WTC11 (cell line): ENCODE measurements at regions not wholly inside any gene's neighbourhood (a gene's known extent, or its start where the extent isn't known, plus 50 kb on each side); places are given as distances from the start of the nearest gene placed in this dataset.

Source experiments
- ATAC-seq: fragments of 200-7000 bp; cut with Tn5 transposase; 2 replicates; pipeline ENCODE4 v1.10.0; 2021; ENCODE audit warnings: mild to moderate bottlenecking, moderate library complexity
- CTCF ChIA-PET: fragments of 300-600 bp; sonication (Branson Sonifier 250); formaldehyde crosslinking; loops from one replicate; lab custom pipeline; 2021; ENCODE audit warnings: antibody characterized with exemption; lab: Charles Lee
- POLR2A ChIA-PET: fragments of 350-600 bp; sonication (Branson Sonifier 250); formaldehyde crosslinking; loops from one replicate; lab custom pipeline; 2021; ENCODE audit warnings: antibody characterized with exemption; lab: Charles Lee
- DNase-seq: peaks from one replicate; pipeline ENCODE4 v3.0.0; 2021; ENCODE audit warnings: low spot score
- H3K27ac Mint-ChIP-seq: 2 replicates; pipeline ENCODE4 v1.8.0; 2021; ENCODE audit warnings: mixed read lengths
- H3K27me3 Mint-ChIP-seq: 2 replicates; pipeline ENCODE4 v1.8.0; 2021; ENCODE audit warnings: low read depth, mild to moderate bottlenecking, moderate library complexity, mixed read lengths
- H3K36me3 Mint-ChIP-seq: 2 replicates; pipeline ENCODE4 v1.8.0; 2021; ENCODE audit warnings: mixed read lengths
- H3K4me1 Mint-ChIP-seq: 2 replicates; pipeline ENCODE4 v1.8.0; 2022; ENCODE audit warnings: mixed read lengths
- H3K4me3 Mint-ChIP-seq: 2 replicates; pipeline ENCODE4 v1.8.0; 2021; ENCODE audit warnings: mild to moderate bottlenecking, moderate library complexity, mixed read lengths
- H3K9me3 Mint-ChIP-seq: 2 replicates; pipeline ENCODE4 v1.8.0; 2021; ENCODE audit warnings: mixed read lengths
- CTCF ChIP-seq: fragments of 200-600 bp; IDR thresholded peaks from 2 replicates; pipeline ENCODE4 v1.8.0; 2022; ENCODE audit warnings: antibody characterized with exemption
- ELF4 ChIP-seq: sonication (generic); formaldehyde crosslinking; IDR thresholded peaks from 2 replicates; pipeline ENCODE4 v1.8.1; 2022; ENCODE audit warnings: low read depth, mild to moderate bottlenecking, moderate library complexity, missing genetic modification reagents
- EMX1 ChIP-seq: fragments of 250-450 bp; sonication (Bioruptor Pico); IDR thresholded peaks from 2 replicates; pipeline ENCODE4 v1.8.0; 2021; ENCODE audit warnings: mild to moderate bottlenecking
- KAT7 ChIP-seq: sonication (generic); formaldehyde crosslinking; IDR thresholded peaks from 2 replicates; pipeline ENCODE4 v1.8.1; 2023; ENCODE audit warnings: missing genetic modification reagents, mild to moderate bottlenecking, borderline replicate concordance
- MXD4 ChIP-seq: fragments of 250-450 bp; sonication (Bioruptor Pico); IDR thresholded peaks from 2 replicates; pipeline ENCODE4 v1.8.0; 2021; ENCODE audit warnings: mild to moderate bottlenecking, moderate library complexity, borderline replicate concordance
- NFYB ChIP-seq: sonication (generic); formaldehyde crosslinking; conservative IDR thresholded peaks from 2 replicates; pipeline ENCODE4 v1.8.0; 2022; ENCODE audit warnings: low read depth, missing genetic modification reagents
- NR1H2 ChIP-seq: sonication (generic); formaldehyde crosslinking; IDR thresholded peaks from 2 replicates; pipeline ENCODE4 v1.9.0; 2021; ENCODE audit warnings: mild to moderate bottlenecking, moderate library complexity, missing genetic modification reagents
- NR2C2 ChIP-seq: sonication (generic); formaldehyde crosslinking; IDR thresholded peaks from 2 replicates; pipeline ENCODE4 v1.8.0; 2022; ENCODE audit warnings: mild to moderate bottlenecking, missing genetic modification reagents
- PRRX2 ChIP-seq: fragments of 250-450 bp; sonication (Bioruptor Pico); IDR thresholded peaks from 2 replicates; pipeline ENCODE4 v1.8.0; 2021; ENCODE audit warnings: mild to moderate bottlenecking
- RELA ChIP-seq: sonication (generic); formaldehyde crosslinking; IDR thresholded peaks from 2 replicates; pipeline ENCODE4 v1.8.1; 2022; ENCODE audit warnings: missing genetic modification reagents, mild to moderate bottlenecking, borderline replicate concordance
- RORB ChIP-seq: fragments of 250-450 bp; sonication (Bioruptor Pico); IDR thresholded peaks from 2 replicates; pipeline ENCODE4 v1.9.0; 2021; ENCODE audit warnings: mild to moderate bottlenecking
- TEAD4 ChIP-seq: sonication (generic); formaldehyde crosslinking; IDR thresholded peaks from 2 replicates; pipeline ENCODE4 v1.8.0; 2022; ENCODE audit warnings: mild to moderate bottlenecking, missing genetic modification reagents
- ZMAT4 ChIP-seq: fragments of 250-450 bp; sonication (Bioruptor Pico); IDR thresholded peaks from 2 replicates; pipeline ENCODE4 v1.9.0; 2021; ENCODE audit warnings: mild to moderate bottlenecking
- ZNF396 ChIP-seq: fragments of 250-450 bp; sonication (Bioruptor Pico); IDR thresholded peaks from 2 replicates; pipeline ENCODE4 v1.8.0; 2021; ENCODE audit warnings: mild to moderate bottlenecking, moderate library complexity, borderline replicate concordance
- TF ChIP-seq, protein P1 (sequence below): sonication (generic); formaldehyde crosslinking; IDR thresholded peaks from 2 replicates; pipeline ENCODE4 v1.8.1; 2023; ENCODE audit warnings: mild to moderate bottlenecking, moderate library complexity, missing genetic modification reagents
- TF ChIP-seq, protein P2 (sequence below): sonication (generic); formaldehyde crosslinking; IDR thresholded peaks from 2 replicates; pipeline ENCODE4 v1.8.1; 2023; ENCODE audit warnings: mild to moderate bottlenecking, missing genetic modification reagents, borderline replicate concordance
- TF ChIP-seq, protein P3 (sequence below): sonication (generic); formaldehyde crosslinking; IDR thresholded peaks from 2 replicates; pipeline ENCODE4 v1.8.0; 2022; ENCODE audit warnings: mild to moderate bottlenecking, missing genetic modification reagents
- TF ChIP-seq, protein P4 (sequence below): sonication (generic); formaldehyde crosslinking; IDR thresholded peaks from 2 replicates; pipeline ENCODE4 v1.8.0; 2023; ENCODE audit warnings: mild to moderate bottlenecking, missing genetic modification reagents

DNA sequence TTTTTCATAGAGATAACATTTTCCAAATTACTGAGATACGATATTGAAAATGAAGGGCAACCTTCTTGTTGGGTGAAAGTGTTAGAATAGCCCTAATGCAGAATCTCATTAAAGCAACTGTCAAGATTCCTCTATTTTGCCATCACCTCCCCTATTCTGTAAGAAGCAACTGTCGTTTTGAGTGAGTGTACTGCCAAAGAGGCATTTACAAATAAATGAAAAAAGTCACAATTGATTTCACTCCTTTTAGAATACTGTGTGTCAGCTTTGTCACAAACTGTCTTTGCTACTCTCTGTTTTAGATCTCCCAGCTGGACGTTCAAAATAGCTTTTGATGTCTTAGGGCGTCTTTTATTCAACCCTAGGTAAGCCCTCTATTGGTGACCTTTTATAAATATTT, 322.8 kb upstream of the NAALADL2 start:
- TF ChIP-seq NR2C2 (CRISPR knock-in tag), result no peak
- no peak for TF ChIP-seq NR1H2 (CRISPR knock-in tag)
- TF ChIP-seq, protein P1, sequence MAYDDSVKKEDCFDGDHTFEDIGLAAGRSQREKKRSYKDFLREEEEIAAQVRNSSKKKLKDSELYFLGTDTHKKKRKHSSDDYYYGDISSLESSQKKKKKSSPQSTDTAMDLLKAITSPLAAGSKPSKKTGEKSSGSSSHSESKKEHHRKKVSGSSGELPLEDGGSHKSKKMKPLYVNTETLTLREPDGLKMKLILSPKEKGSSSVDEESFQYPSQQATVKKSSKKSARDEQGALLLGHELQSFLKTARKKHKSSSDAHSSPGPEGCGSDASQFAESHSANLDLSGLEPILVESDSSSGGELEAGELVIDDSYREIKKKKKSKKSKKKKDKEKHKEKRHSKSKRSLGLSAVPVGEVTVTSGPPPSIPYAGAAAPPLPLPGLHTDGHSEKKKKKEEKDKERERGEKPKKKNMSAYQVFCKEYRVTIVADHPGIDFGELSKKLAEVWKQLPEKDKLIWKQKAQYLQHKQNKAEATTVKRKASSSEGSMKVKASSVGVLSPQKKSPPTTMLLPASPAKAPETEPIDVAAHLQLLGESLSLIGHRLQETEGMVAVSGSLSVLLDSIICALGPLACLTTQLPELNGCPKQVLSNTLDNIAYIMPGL (CRISPR knock-in tag), result no peak
- TF ChIP-seq EMX1 (CRISPR knock-in tag), result no peak
- no peak for TF ChIP-seq ZNF396 (CRISPR knock-in tag)
- TF ChIP-seq KAT7, result no peak
- no peak for TF ChIP-seq RORB
- TF ChIP-seq, protein P2, sequence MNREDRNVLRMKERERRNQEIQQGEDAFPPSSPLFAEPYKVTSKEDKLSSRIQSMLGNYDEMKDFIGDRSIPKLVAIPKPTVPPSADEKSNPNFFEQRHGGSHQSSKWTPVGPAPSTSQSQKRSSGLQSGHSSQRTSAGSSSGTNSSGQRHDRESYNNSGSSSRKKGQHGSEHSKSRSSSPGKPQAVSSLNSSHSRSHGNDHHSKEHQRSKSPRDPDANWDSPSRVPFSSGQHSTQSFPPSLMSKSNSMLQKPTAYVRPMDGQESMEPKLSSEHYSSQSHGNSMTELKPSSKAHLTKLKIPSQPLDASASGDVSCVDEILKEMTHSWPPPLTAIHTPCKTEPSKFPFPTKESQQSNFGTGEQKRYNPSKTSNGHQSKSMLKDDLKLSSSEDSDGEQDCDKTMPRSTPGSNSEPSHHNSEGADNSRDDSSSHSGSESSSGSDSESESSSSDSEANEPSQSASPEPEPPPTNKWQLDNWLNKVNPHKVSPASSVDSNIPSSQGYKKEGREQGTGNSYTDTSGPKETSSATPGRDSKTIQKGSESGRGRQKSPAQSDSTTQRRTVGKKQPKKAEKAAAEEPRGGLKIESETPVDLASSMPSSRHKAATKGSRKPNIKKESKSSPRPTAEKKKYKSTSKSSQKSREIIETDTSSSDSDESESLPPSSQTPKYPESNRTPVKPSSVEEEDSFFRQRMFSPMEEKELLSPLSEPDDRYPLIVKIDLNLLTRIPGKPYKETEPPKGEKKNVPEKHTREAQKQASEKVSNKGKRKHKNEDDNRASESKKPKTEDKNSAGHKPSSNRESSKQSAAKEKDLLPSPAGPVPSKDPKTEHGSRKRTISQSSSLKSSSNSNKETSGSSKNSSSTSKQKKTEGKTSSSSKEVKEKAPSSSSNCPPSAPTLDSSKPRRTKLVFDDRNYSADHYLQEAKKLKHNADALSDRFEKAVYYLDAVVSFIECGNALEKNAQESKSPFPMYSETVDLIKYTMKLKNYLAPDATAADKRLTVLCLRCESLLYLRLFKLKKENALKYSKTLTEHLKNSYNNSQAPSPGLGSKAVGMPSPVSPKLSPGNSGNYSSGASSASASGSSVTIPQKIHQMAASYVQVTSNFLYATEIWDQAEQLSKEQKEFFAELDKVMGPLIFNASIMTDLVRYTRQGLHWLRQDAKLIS (CRISPR knock-in tag), result no peak
- TF ChIP-seq, protein P3, sequence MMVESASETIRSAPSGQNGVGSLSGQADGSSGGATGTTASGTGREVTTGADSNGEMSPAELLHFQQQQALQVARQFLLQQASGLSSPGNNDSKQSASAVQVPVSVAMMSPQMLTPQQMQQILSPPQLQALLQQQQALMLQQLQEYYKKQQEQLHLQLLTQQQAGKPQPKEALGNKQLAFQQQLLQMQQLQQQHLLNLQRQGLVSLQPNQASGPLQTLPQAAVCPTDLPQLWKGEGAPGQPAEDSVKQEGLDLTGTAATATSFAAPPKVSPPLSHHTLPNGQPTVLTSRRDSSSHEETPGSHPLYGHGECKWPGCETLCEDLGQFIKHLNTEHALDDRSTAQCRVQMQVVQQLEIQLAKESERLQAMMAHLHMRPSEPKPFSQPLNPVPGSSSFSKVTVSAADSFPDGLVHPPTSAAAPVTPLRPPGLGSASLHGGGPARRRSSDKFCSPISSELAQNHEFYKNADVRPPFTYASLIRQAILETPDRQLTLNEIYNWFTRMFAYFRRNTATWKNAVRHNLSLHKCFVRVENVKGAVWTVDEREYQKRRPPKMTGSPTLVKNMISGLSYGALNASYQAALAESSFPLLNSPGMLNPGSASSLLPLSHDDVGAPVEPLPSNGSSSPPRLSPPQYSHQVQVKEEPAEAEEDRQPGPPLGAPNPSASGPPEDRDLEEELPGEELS, result no peak
- TF ChIP-seq RELA, result no peak
- no peak for TF ChIP-seq ELF4 (CRISPR knock-in tag)
- TF ChIP-seq ZMAT4 (CRISPR knock-in tag), result no peak
- TF ChIP-seq, all 79 proteins: peak for 0
- ATAC-seq, result no peak
- Mint-ChIP-seq H3K36me3 (no peaks in the 10 kb centered on the region), H3K27ac (no peak overlapping the region), H3K4me3 (no peak overlapping the region), H3K27me3 (no peaks in the 10 kb centered on the region), H3K4me1 (peaks cover 75% of the 10 kb centered on the region), H3K9me3 (no peaks in the 10 kb centered on the region)
- POLR2A ChIA-PET, result no interaction called here
- DNase-seq, result no peak
- CTCF ChIA-PET, result no interaction called here

DNA sequence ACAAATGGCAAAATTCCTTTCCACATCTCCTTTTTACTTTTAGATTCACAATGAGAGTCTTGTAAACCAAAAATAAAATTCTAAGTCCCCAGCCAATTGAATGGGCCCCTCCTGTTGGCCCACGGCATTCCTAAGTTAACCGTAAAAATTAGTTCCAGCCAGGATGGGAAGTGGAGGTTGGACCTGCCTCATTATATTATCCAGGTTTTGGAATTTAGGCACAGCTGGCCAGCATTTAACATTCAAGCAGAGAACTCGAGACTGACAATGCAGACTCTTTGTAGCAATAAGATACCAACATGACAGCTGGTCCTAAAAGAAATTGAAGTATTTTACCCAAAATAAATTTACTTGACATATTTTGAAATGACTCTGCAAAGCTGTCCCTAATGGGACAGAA, 321.0 kb upstream of the NAALADL2 start:
- peaks cover 82% of the 10 kb centered on the region for H3K4me1 Mint-ChIP-seq
- H3K36me3 Mint-ChIP-seq, result no peaks in the 10 kb centered on the region
- peak overlapping the region; percentile 7; the same call in 1 of the 2 replicates for H3K4me3 Mint-ChIP-seq
- ATAC-seq, result no peak; the same call in 1 of the 2 replicates
- no peaks in the 10 kb centered on the region for H3K27me3 Mint-ChIP-seq
- no peak for TF ChIP-seq MXD4 (CRISPR knock-in tag)
- CTCF ChIA-PET, result no interaction called here
- POLR2A ChIA-PET, result interaction anchor here (1.2 kb wide), 1 partner anchor 97 kb away, joined by 3 read pairs; no protein-coding TSS in a partner anchor
- no peak for DNase-seq
- H3K27ac Mint-ChIP-seq, result peak overlapping the region; percentile 95
- 0 out of 2 replicates have a peak, but pooled peaks cover 4% of the 10 kb centered on the region for H3K9me3 Mint-ChIP-seq

DNA sequence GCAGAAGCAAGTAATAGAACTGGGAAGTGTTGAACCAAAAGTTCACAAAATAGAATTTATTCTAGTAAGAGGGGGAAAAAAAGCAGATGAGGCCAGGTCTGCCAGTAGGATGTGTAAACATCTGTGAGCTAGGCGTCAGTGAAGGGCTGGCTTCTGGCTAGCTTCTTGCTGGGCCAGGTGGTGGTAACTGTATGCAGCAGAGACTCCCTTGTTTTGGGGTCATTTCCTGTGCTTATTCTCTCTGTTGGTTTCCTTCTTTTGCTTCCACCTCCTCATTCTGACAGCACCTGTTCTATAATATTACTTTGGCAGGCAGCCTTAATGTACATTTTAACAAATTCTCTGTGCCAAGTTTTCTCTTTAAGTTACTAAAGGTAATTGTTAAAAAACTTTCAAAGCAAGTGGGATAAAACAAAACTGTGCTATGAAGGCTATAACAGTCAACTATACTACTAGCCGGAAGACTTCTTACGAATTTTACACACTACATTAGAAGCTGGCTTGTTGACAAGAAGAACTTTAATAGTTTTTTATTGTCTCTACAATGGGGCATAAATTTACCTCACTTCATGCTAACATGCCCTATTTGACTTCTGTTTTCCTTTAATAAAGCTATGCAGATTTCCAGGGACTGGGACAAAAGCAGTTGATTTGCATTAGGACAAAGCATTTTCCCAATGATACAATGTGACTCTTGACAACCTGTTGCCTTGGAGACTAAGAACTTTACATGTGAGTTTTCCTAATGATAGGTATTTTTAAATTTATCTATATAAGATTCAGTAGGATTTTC, 318.8 kb upstream of the NAALADL2 start:
- Mint-ChIP-seq H3K27ac (peak overlapping the region; percentile 97), H3K27me3 (no peaks in the 10 kb centered on the region), H3K4me3 (peak overlapping the region; percentile 46), H3K36me3 (peaks cover 4% of the 10 kb centered on the region), H3K4me1 (peaks cover 74% of the 10 kb centered on the region), H3K9me3 (peaks cover 8% of the 10 kb centered on the region)
- ATAC-seq (peak; percentile 95), DNase-seq (peak; percentile 54)
- ChIA-PET CTCF (interaction anchor here (0.6 to 2.1 kb wide), 3 partner anchors 99 to 415 kb away, joined by 3 to 6 read pairs (median 4); no protein-coding TSS in a partner anchor), POLR2A (interaction anchor here (0.6 to 1.5 kb wide), 3 partner anchors 100 to 607 kb away, joined by 3 to 4 read pairs (median 4); partner anchors contain the start of gene NAALADL2)
- TF ChIP-seq CTCF (no peak), NFYB (no peak), PRRX2 (0 out of 2 replicates have a peak, but pooled peaks have one; percentile 72), NR2C2 (CRISPR knock-in tag) (no peak), TEAD4 (CRISPR knock-in tag) (no peak)
- TF ChIP-seq, protein P4, sequence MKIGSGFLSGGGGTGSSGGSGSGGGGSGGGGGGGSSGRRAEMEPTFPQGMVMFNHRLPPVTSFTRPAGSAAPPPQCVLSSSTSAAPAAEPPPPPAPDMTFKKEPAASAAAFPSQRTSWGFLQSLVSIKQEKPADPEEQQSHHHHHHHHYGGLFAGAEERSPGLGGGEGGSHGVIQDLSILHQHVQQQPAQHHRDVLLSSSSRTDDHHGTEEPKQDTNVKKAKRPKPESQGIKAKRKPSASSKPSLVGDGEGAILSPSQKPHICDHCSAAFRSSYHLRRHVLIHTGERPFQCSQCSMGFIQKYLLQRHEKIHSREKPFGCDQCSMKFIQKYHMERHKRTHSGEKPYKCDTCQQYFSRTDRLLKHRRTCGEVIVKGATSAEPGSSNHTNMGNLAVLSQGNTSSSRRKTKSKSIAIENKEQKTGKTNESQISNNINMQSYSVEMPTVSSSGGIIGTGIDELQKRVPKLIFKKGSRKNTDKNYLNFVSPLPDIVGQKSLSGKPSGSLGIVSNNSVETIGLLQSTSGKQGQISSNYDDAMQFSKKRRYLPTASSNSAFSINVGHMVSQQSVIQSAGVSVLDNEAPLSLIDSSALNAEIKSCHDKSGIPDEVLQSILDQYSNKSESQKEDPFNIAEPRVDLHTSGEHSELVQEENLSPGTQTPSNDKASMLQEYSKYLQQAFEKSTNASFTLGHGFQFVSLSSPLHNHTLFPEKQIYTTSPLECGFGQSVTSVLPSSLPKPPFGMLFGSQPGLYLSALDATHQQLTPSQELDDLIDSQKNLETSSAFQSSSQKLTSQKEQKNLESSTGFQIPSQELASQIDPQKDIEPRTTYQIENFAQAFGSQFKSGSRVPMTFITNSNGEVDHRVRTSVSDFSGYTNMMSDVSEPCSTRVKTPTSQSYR (CRISPR knock-in tag), result no peak
